ENCODE measurements at regions not wholly inside any gene's neighbourhood (a gene's known extent, or its start where the extent isn't known, plus 50 kb on each side); places are given as distances from the start of the nearest gene placed in this dataset.

- TF ChIP-seq CTCF (IDR thresholded peaks at IDR 0.05): no peak
- no peak for TF ChIP-seq EP300 (IDR thresholded peaks at IDR 0.05)
- no peak for TF ChIP-seq POLR2A (IDR thresholded peaks at IDR 0.05)
These were observed 427.2 kb downstream of the QKI start for GRCh38 chr6:163841733-163842132.
